ENCODE measurements at regions not wholly inside any gene's neighbourhood (a gene's known extent, or its start where the extent isn't known, plus 50 kb on each side); places are given as distances from the start of the nearest gene placed in this dataset.
"Not testable (repeated sequence)": the region's sequence is repeated elsewhere in the genome, so short reads cannot be mapped to it uniquely, and the experiment has no call there.

- DNase-seq (ENCODE audit: low read depth), result peak; percentile 49
These were observed 79.6 kb upstream of the LAPTM4A start for GRCh38 chr2:20130821-20131645.

GRCh38 chr2:20130160-20130560 is 78.7 kb upstream of the LAPTM4A start:
- DNase-seq (ENCODE audit: low read depth), result no peak

GRCh38 chr2:20129331-20130159 is 78.1 kb upstream of the LAPTM4A start:
- no peak for DNase-seq (ENCODE audit: low read depth)

- DNase-seq (ENCODE audit: low read depth), result no peak
These were observed 77.3 kb upstream of the LAPTM4A start for GRCh38 chr2:20128506-20129330.

GRCh38 chr2:20126469-20126868 is 75.0 kb upstream of the LAPTM4A start:
- DNase-seq (ENCODE audit: low read depth), result no peak

GRCh38 chr2:20126040-20126439 is 74.6 kb upstream of the LAPTM4A start:
- no peak for DNase-seq (ENCODE audit: low read depth)

GRCh38 chr2:20125616-20126015 is 74.2 kb upstream of the LAPTM4A start:
- no peak for DNase-seq (ENCODE audit: low read depth)

GRCh38 chr2:20125164-20125563 is 73.7 kb upstream of the LAPTM4A start:
- no peak for DNase-seq (ENCODE audit: low read depth)

- DNase-seq (ENCODE audit: low read depth), result no peak
These were observed 72.6 kb upstream of the LAPTM4A start for GRCh38 chr2:20123871-20124594.

- DNase-seq (ENCODE audit: low read depth), result no peak
These were observed 71.4 kb upstream of the LAPTM4A start for GRCh38 chr2:20122864-20123263.

GRCh38 chr2:20120569-20121416 is 69.4 kb upstream of the LAPTM4A start:
- DNase-seq (ENCODE audit: low read depth), result no peak

- DNase-seq (ENCODE audit: low read depth), result no peak
These were observed 66.6 kb upstream of the LAPTM4A start for GRCh38 chr2:20118051-20118450.

GRCh38 chr2:20115902-20116301 is 64.5 kb upstream of the LAPTM4A start:
- DNase-seq (ENCODE audit: low read depth), result no peak

- no peak for DNase-seq (ENCODE audit: low read depth)
These were observed 63.9 kb upstream of the LAPTM4A start for GRCh38 chr2:20115374-20115773.

GRCh38 chr2:20113986-20114938 is 62.8 kb upstream of the LAPTM4A start:
- DNase-seq (ENCODE audit: low read depth), result no peak

- no peak for DNase-seq (ENCODE audit: low read depth)
These were observed 61.8 kb upstream of the LAPTM4A start for GRCh38 chr2:20113004-20113796.

- DNase-seq (ENCODE audit: low read depth), result not testable (repeated sequence)
These were observed 60.9 kb upstream of the LAPTM4A start for GRCh38 chr2:20112361-20112760.

- DNase-seq (ENCODE audit: low read depth), result peak; percentile 55
These were observed 60.1 kb upstream of the LAPTM4A start for GRCh38 chr2:20111311-20112131.
